CD4-positive, alpha-beta memory T cell (primary cell): ENCODE measurements at regions not wholly inside any gene's neighbourhood (a gene's known extent, or its start where the extent isn't known, plus 50 kb on each side); places are given as distances from the start of the nearest gene placed in this dataset.

ENCODE experiments used
- CTCF ChIA-PET: fragments of 350-600 bp; sonication (Branson Sonifier 250); formaldehyde crosslinking; loops from one replicate; lab custom pipeline; 2021; ENCODE audit warnings: inconsistent platforms; ENCODE audit not compliant: partially characterized antibody; lab: Charles Lee
- POLR2A ChIA-PET: fragments of 350-600 bp; sonication (Branson Sonifier 250); formaldehyde crosslinking; loops from one replicate; lab custom pipeline; 2021; ENCODE audit not compliant: partially characterized antibody; lab: Charles Lee
- DNase-seq, 5 donors: peaks; one replicate each; pipeline versions ENCODE4 v3.0.0 to v3.0.0-alpha.2; 2020 to 2022; ENCODE audit warnings: mixed read lengths in 1 of 5
- H3K27ac ChIP-seq: one replicate; pipeline ENCODE4 v1.7.0; 2013; ENCODE audit warnings: low read depth, low read length
- H3K27me3 ChIP-seq: 2 replicates; pipeline ENCODE4 v1.7.0; 2013; ENCODE audit warnings: mild to moderate bottlenecking, low read length, moderate library complexity; ENCODE audit not compliant: insufficient read depth
- H3K36me3 ChIP-seq: 2 replicates; pipeline ENCODE4 v1.7.0; 2013; ENCODE audit warnings: mild to moderate bottlenecking, low read length, moderate library complexity; ENCODE audit not compliant: insufficient read depth
- H3K4me1 ChIP-seq: 2 replicates; pipeline ENCODE4 v1.7.0; 2013; ENCODE audit warnings: mild to moderate bottlenecking, low read length, moderate library complexity; ENCODE audit not compliant: insufficient read depth
- H3K4me3 ChIP-seq, 2 donors: one replicate each; pipeline ENCODE4 v1.7.0; 2013; ENCODE audit warnings: low read length in 2 of 2, mild to moderate bottlenecking in 1 of 2
- H3K9me3 ChIP-seq, 2 donors: one replicate each; pipeline ENCODE4 v1.7.0; 2013; ENCODE audit warnings: low read length in 2 of 2, control low read depth in 1 of 2; ENCODE audit not compliant: control insufficient read depth in 1 of 2
- H3K27ac Mint-ChIP-seq, 7 donors: one replicate each; pipeline ENCODE4 v1.8.0; 2020 to 2021; ENCODE audit warnings: mixed read lengths in 7 of 7, mild to moderate bottlenecking in 6 of 7, inconsistent platforms in 3 of 7, moderate library complexity in 3 of 7
- H3K27me3 Mint-ChIP-seq, 2 donors: one replicate each; pipeline ENCODE4 v1.8.0; 2020 to 2021; ENCODE audit warnings: mixed read lengths in 2 of 2
- H3K36me3 Mint-ChIP-seq, 2 donors: one replicate each; pipeline ENCODE4 v1.8.0; 2020 to 2021; ENCODE audit warnings: mixed read lengths in 2 of 2, inconsistent platforms in 1 of 2, mild to moderate bottlenecking in 1 of 2
- H3K4me1 Mint-ChIP-seq, 4 donors: one replicate each; pipeline ENCODE4 v1.8.0; 2020 to 2021; ENCODE audit warnings: mixed read lengths in 4 of 4, mild to moderate bottlenecking in 1 of 4
- H3K4me3 Mint-ChIP-seq, 8 donors: one replicate each; pipeline ENCODE4 v1.8.0; 2020 to 2021; ENCODE audit warnings: mixed read lengths in 8 of 8, mild to moderate bottlenecking in 7 of 8, moderate library complexity in 6 of 8, inconsistent platforms in 3 of 8
- H3K9me3 Mint-ChIP-seq, 8 donors: one replicate each; pipeline ENCODE4 v1.8.0; 2020 to 2021; ENCODE audit warnings: mixed read lengths in 8 of 8, mild to moderate bottlenecking in 5 of 8, inconsistent platforms in 3 of 8, moderate library complexity in 1 of 8
- intact Hi-C: fragments of 100-400 bp; cut with micrococcal nuclease; formaldehyde crosslinking; loops from one replicate; pipeline ENCODE4 v1.15.1; 2023

DNA sequence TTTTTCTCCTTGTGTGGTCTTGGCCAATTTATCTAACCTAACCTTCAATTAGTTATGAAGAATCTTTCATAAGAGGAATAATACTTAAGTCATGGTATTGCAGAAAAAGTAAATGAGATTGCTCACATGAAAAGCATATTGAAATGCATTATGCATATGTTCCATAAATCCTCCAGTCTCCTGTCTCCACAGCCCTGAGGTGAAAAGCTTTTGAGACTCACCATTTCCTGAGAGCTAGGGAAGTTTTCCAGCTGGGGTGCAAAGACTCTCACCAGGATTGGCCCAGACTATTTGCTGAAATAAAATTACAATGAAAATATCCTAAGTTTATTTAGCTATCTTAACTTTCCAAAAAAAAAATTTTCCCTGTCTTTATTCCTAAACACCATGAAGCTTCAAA is 723.8 kb upstream of the FLRT2 start:
- Histone ChIP-seq H3K4me3 (no peak overlapping the region), H3K36me3 (no peaks in the 10 kb centered on the region), H3K4me1 (no peaks in the 10 kb centered on the region), H3K27me3 (no peaks in the 10 kb centered on the region), H3K27ac (no peak overlapping the region), H3K9me3 (no peaks in the 10 kb centered on the region)
- no peak overlapping the region for H3K27ac Mint-ChIP-seq
- no peaks in the 10 kb centered on the region for H3K36me3 Mint-ChIP-seq
- CTCF ChIA-PET = no interaction called here
- H3K4me1 Mint-ChIP-seq = no peaks in the 10 kb centered on the region
- intact Hi-C loops = no loop called here
- no peak overlapping the region for H3K4me3 Mint-ChIP-seq
- peaks cover 0 to 21% (median 6%) of the 10 kb centered on the region in 8 donors for H3K9me3 Mint-ChIP-seq
- no peaks in the 10 kb centered on the region for H3K27me3 Mint-ChIP-seq
- POLR2A ChIA-PET = no interaction called here
- no peak for DNase-seq

DNA sequence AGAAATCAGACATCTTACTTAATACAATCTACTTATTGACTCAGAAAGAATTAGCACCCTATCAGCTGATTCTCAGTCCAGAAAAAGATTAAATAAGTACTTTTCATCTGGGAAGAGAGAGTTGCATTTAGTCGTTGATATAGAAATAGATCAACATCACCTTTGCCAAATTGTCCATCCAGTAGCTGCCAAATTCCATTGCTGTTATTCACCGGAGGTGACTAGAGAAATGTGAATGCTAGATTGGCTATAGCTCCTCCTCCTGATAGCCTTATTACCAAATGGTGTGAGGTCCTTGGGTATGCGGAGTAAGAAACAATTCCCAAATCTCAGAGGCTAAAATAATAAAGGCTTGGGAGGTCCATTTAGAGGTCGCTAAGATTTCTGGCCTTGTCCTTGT is 723.3 kb upstream of the FLRT2 start:
- no peaks in the 10 kb centered on the region for H3K27me3 Mint-ChIP-seq
- Histone ChIP-seq H3K36me3 (no peaks in the 10 kb centered on the region), H3K27ac (no peak overlapping the region), H3K4me3 (no peak overlapping the region), H3K27me3 (no peaks in the 10 kb centered on the region), H3K4me1 (no peaks in the 10 kb centered on the region), H3K9me3 (no peaks in the 10 kb centered on the region)
- POLR2A ChIA-PET = no interaction called here
- no peaks in the 10 kb centered on the region for H3K36me3 Mint-ChIP-seq
- intact Hi-C loops = no loop called here
- no peaks in the 10 kb centered on the region for H3K4me1 Mint-ChIP-seq
- no peak for DNase-seq
- no peak overlapping the region for H3K4me3 Mint-ChIP-seq
- peaks cover 0 to 21% (median 6%) of the 10 kb centered on the region in 8 donors for H3K9me3 Mint-ChIP-seq
- CTCF ChIA-PET = no interaction called here
- no peak overlapping the region for H3K27ac Mint-ChIP-seq

DNA sequence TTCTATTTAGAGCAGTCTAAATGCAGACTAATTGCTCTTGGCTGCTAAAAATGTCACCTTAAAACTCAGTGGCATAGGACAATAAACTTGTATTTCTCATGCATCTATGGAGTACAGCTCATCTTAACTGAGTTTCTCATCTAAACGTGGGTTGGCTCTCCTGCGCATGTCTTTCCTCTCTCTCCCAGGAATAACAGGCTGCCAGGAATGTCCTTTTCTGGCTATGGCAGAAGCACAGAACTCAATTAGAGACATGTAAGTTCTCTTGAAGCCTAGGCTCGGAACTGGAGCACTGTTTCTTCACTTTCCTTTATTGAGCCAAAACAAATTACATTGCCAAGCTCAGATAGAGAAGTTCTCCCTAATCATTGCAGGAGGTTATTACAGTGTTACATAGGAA is 722.3 kb upstream of the FLRT2 start:
- intact Hi-C loops = no loop called here
- no peak overlapping the region for H3K27ac ChIP-seq
- no peaks in the 10 kb centered on the region for H3K36me3 Mint-ChIP-seq
- H3K4me3 Mint-ChIP-seq = no peak overlapping the region
- no peak overlapping the region for H3K4me3 ChIP-seq
- no peaks in the 10 kb centered on the region for H3K27me3 Mint-ChIP-seq
- H3K27me3 ChIP-seq = no peaks in the 10 kb centered on the region
- H3K9me3 ChIP-seq = no peaks in the 10 kb centered on the region
- H3K9me3 Mint-ChIP-seq = peaks cover 0 to 22% (median 5%) of the 10 kb centered on the region in 8 donors
- ChIA-PET CTCF (no interaction called here), POLR2A (no interaction called here)
- no peaks in the 10 kb centered on the region for H3K36me3 ChIP-seq
- H3K4me1 Mint-ChIP-seq = no peaks in the 10 kb centered on the region
- no peak for DNase-seq
- no peak overlapping the region for H3K27ac Mint-ChIP-seq
- H3K4me1 ChIP-seq = no peaks in the 10 kb centered on the region

DNA sequence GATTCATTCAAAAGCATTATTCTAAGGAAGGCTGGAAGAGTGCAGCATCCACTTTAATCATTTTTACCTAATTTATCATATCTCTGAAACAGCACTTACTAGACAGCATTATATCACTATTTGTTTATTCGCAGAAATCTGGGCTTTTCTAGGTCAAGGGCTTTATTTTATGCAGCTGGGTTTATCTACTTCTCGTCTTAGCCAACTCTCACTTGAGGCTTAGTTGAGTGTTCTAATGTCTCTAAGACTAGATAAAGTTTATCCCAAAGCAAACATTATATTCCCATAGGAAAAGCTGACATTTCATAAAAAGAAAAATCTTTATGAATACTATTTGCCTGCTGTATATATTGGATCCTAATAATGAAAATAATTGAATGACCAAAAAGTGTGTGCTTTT is 720.8 kb upstream of the FLRT2 start:
- H3K4me1 ChIP-seq = no peaks in the 10 kb centered on the region
- Mint-ChIP-seq H3K4me3 (no peak overlapping the region), H3K9me3 (peaks cover 2 to 19% (median 6%) of the 10 kb centered on the region in 8 donors), H3K27me3 (no peaks in the 10 kb centered on the region), H3K4me1 (no peaks in the 10 kb centered on the region), H3K36me3 (no peaks in the 10 kb centered on the region), H3K27ac (no peak overlapping the region)
- H3K4me3 ChIP-seq = no peak overlapping the region
- DNase-seq = no peak
- CTCF ChIA-PET = no interaction called here
- intact Hi-C loops = no loop called here
- no peaks in the 10 kb centered on the region for H3K36me3 ChIP-seq
- no peak overlapping the region for H3K27ac ChIP-seq
- POLR2A ChIA-PET = no interaction called here
- H3K27me3 ChIP-seq = no peaks in the 10 kb centered on the region
- H3K9me3 ChIP-seq = no peaks in the 10 kb centered on the region

DNA sequence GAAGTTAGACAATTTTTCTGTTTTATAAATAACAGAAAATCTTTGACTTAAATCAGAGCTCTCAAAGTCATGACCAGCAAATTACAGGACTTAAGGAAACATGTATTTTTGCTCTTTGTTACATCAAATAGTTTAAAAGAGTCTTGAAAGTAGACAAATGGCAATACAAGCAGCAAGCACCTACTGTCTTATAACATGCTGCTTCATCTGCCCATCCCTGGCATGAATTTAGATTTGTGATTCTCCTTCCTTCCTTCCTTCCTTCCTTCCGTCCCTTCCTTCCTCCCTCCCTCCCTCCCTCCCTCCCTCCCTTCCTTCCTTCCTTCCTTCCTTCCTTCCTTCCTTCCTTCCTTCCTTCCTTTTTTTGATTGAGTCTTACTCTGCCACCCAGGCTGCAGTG is 715.6 kb upstream of the FLRT2 start:
- H3K36me3 ChIP-seq = no peaks in the 10 kb centered on the region
- Mint-ChIP-seq H3K4me3 (no peak overlapping the region), H3K27ac (no peak overlapping the region), H3K36me3 (no peaks in the 10 kb centered on the region), H3K27me3 (no peaks in the 10 kb centered on the region), H3K4me1 (no peaks in the 10 kb centered on the region), H3K9me3 (peaks cover 2 to 16% (median 10%) of the 10 kb centered on the region in 8 donors)
- H3K27ac ChIP-seq = no peak overlapping the region
- no peaks in the 10 kb centered on the region for H3K27me3 ChIP-seq
- no peak for DNase-seq
- intact Hi-C loops = no loop called here
- CTCF ChIA-PET = no interaction called here
- H3K4me3 ChIP-seq = no peak overlapping the region
- H3K9me3 ChIP-seq = no peaks in the 10 kb centered on the region
- H3K4me1 ChIP-seq = no peaks in the 10 kb centered on the region
- POLR2A ChIA-PET = no interaction called here

DNA sequence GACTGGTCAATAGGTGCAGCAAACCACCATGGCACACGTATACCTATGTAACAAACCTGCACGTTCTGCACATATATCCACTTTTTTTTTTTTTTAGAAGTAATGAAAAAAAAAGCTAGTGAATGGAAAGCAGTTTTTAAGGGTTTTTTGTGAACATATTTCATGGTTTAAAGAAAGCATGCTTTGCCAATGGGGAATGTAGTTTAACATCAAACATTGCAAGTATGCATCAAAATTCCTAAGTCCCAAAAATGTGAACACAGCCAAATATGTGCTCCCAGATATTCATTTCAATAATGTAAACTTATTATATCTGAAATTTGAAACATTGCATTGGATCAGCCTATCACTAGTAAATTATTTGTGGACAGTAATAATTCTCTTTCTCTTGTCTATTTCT is 710.4 kb upstream of the FLRT2 start:
- Mint-ChIP-seq H3K36me3 (no peaks in the 10 kb centered on the region), H3K4me1 (no peaks in the 10 kb centered on the region), H3K27ac (no peak overlapping the region), H3K27me3 (no peaks in the 10 kb centered on the region), H3K9me3 (peaks cover 4 to 28% (median 15%) of the 10 kb centered on the region in 8 donors), H3K4me3 (no peak overlapping the region)
- Histone ChIP-seq H3K4me1 (no peaks in the 10 kb centered on the region), H3K36me3 (no peaks in the 10 kb centered on the region), H3K27me3 (no peaks in the 10 kb centered on the region), H3K9me3 (no peaks in the 10 kb centered on the region), H3K4me3 (no peak overlapping the region), H3K27ac (no peak overlapping the region)
- intact Hi-C loops = no loop called here
- CTCF ChIA-PET = no interaction called here
- POLR2A ChIA-PET = no interaction called here
- DNase-seq = no peak

DNA sequence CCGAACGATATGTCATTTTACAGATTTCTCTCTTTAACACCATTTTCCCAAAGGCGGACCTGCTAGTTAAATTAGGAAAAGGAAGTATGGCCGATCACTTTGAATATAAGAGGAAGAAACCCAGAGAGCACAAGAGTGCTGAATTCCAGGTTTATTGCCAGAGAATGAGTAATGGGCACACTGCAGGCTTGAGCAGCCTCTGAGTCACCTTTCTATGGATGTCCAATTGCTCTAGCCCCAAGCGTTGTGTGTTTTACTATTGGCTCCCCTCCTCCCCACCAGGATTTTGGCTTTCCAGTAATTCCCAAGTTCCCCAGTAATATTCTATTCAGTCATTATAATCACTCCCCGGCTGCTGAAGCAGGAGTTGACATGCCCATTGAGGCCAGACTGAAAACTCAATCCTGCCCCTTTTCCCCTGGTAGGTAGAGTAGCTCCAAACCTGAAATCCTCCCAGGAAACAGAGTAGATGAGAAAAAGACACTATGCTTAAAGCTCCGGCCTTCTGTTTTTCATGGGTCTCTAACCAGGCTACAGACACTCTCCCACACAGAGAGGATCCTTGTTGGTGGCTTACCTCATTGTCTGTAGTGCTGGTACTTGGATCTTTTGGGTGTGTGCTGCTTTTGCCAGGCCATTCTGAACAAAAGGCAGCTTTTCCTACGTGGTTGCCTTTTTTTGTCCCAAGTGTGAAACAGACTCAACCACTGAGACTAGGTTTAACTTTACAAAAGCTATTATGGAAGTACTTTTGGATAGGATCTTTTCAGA is 704.3 kb upstream of the FLRT2 start:
- H3K27me3 ChIP-seq = no peaks in the 10 kb centered on the region
- H3K9me3 ChIP-seq = peaks cover 0 to 2% of the 10 kb centered on the region in 2 donors
- Mint-ChIP-seq H3K27me3 (no peaks in the 10 kb centered on the region), H3K4me3 (no peak overlapping the region), H3K36me3 (no peaks in the 10 kb centered on the region), H3K27ac (no peak overlapping the region), H3K9me3 (peaks cover 2 to 26% (median 17%) of the 10 kb centered on the region in 8 donors), H3K4me1 (no peaks in the 10 kb centered on the region)
- intact Hi-C loops = no loop called here
- CTCF ChIA-PET = no interaction called here
- H3K4me1 ChIP-seq = no peaks in the 10 kb centered on the region
- H3K36me3 ChIP-seq = no peaks in the 10 kb centered on the region
- DNase-seq = no peak
- H3K4me3 ChIP-seq = no peak overlapping the region
- POLR2A ChIA-PET = no interaction called here
- H3K27ac ChIP-seq = no peak overlapping the region
